ENCODE measurements at regions not wholly inside any gene's neighbourhood (a gene's known extent, or its start where the extent isn't known, plus 50 kb on each side); places are given as distances from the start of the nearest gene placed in this dataset.

DNA sequence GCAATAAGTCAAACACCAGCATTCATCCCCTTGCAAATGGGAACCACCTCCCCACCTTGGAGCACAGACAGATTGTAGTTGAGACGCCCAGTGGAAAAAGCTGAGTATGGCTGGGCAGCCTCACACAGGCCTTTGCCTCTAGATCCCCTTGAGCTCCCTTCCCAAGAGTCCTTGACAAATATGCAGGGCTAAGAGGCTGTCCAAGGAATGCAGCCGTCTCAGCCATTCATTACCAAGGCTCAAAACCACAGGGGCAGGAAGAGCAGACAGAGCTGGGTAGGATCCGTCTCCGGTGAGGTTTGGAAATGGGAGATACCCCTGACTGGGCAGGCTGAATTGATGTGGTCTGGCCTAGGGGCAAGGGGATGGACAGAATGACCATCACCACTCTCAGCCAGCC lies 557.1 kb downstream of the TNS1 start:
- no peak for TF ChIP-seq ZFX (IDR thresholded peaks at IDR 0.05; ENCODE audit: borderline replicate concordance)
- TF ChIP-seq, protein P1, sequence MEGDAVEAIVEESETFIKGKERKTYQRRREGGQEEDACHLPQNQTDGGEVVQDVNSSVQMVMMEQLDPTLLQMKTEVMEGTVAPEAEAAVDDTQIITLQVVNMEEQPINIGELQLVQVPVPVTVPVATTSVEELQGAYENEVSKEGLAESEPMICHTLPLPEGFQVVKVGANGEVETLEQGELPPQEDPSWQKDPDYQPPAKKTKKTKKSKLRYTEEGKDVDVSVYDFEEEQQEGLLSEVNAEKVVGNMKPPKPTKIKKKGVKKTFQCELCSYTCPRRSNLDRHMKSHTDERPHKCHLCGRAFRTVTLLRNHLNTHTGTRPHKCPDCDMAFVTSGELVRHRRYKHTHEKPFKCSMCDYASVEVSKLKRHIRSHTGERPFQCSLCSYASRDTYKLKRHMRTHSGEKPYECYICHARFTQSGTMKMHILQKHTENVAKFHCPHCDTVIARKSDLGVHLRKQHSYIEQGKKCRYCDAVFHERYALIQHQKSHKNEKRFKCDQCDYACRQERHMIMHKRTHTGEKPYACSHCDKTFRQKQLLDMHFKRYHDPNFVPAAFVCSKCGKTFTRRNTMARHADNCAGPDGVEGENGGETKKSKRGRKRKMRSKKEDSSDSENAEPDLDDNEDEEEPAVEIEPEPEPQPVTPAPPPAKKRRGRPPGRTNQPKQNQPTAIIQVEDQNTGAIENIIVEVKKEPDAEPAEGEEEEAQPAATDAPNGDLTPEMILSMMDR (IDR thresholded peaks at IDR 0.05) = no peak
- no peak overlapping the region for H3K27ac ChIP-seq

DNA sequence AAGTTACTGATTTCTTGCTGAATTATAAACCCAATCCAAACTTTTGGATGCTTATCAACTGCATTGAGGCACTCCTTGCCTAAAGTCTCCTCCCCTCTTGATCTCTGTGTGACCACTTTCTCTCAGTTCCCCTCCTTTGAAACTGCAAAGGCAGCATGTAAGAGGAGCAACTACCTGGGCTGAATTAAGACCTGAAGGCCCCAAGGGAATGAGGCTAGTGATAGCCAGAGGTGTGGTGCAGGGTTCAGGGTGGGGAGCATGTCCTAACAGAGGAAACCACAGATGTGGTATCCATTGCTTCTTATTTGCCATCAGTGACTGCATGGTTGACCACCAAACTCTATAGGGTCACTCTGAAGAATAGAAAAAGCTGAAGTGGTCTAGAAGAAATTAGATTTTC lies 557.9 kb downstream of the TNS1 start:
- no peak overlapping the region for H3K27ac ChIP-seq
- TF ChIP-seq, protein P1 (IDR thresholded peaks at IDR 0.05) = no peak
- no peak for TF ChIP-seq ZFX (IDR thresholded peaks at IDR 0.05; ENCODE audit: borderline replicate concordance)

DNA sequence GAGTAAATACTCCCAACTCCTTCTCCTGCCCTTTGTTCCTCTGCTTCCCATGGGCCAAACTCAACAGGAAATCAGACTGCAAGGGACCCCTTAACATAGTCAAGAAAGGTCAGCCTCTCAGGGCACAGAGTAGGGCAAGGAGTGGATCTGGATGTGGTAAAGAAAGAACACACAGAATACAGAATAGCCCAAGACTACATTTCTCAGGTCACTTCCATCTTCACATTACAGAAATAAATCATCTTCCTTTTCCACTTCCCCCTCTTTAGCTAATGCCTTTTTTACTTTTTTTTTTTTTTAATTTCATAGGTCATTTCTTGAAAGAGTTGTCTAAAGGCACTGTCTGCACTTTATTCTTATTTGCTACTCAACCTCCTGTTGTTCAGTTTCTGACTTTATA lies 558.3 kb downstream of the TNS1 start:
- no peak for TF ChIP-seq ZFX (IDR thresholded peaks at IDR 0.05; ENCODE audit: borderline replicate concordance)
- TF ChIP-seq, protein P1 (IDR thresholded peaks at IDR 0.05) = no peak

DNA sequence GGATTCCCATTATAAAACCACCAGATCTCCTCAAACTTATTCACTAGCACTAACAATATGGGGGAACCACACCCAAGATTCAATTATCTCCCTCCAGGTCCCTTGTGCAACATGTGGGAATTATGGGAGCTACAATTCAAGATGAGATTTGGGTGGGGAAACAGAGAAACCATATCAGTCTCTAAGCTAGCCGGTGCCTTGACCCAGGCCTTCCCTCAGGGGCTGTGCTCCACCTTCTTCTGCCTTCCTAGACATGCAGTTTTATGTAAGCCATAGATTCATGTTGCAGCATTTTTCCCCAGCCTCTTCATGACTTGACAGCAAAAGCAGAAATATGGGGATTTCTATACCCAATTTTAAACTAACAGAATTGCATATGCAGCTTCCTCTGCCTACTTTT lies 559.2 kb downstream of the TNS1 start:
- H3K27ac ChIP-seq = no peak overlapping the region
- TF ChIP-seq, protein P1 (IDR thresholded peaks at IDR 0.05) = no peak
- TF ChIP-seq ZFX (IDR thresholded peaks at IDR 0.05; ENCODE audit: borderline replicate concordance) = no peak

More for the DNA sequence above, 558.3 kb downstream of the TNS1 start:
- H3K27ac ChIP-seq = no peak overlapping the region

DNA sequence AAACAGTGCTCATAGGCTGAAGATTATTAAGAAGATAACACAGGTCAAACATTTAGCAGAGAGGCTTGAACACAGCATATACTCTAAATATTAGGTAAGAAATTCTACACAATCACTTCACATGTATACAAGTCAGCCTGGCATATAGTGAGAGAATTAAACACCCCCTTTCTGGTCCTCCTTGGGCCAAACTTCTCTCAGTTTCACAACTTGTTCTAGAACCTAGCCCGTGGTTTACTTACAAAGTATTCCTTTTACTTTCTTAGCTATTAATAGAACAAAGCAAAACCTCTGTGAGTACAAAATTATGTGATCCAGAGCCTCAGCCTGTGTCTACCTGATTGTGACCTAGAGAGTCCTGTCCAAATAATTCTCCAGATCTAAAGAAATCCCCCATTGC lies 562.8 kb downstream of the TNS1 start:
- TF ChIP-seq, protein P1 (IDR thresholded peaks at IDR 0.05) = no peak
- TF ChIP-seq ZFX (IDR thresholded peaks at IDR 0.05; ENCODE audit: borderline replicate concordance) = no peak
- H3K27ac ChIP-seq = no peak overlapping the region

DNA sequence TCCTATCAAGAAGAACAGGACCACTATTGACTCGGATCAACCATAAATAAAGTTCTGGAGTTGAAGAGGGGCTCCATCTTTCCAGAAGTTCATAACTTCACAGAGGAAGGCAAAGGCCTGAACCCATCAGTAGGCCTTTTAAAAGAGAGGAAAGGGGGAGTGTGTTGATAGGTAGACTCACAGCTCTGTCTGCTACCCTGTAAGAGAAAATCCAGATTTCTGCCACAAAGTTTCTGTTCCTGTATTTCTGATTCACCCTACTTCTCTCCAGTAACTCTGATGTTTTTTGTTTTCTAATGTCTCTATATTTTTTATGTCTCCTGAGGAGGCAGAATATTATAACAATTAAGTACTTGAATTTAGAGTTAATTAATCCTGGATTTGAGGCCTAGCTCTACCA lies 564.0 kb downstream of the TNS1 start:
- no peak overlapping the region for H3K27ac ChIP-seq
- TF ChIP-seq, protein P1 (IDR thresholded peaks at IDR 0.05) = no peak
- no peak for TF ChIP-seq ZFX (IDR thresholded peaks at IDR 0.05; ENCODE audit: borderline replicate concordance)

DNA sequence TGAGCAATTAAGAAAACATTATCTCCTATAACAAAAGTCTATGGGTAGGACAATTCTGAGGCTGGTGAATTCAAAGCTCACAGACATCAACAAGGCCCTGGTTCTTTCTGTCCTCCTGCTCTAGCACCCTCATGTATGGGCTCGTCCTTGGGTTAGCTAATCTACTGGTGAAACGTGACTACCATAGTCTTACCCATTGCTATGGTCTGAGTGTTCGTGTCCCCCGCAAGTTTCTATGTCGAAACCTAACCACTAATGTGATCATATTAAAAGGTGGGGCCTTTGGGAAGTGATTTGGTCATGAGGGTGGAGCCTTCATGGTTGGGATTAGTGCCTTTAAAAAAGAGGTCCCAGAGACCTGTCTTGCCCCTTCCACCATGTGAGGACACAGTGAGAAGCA lies 564.7 kb downstream of the TNS1 start:
- H3K27ac ChIP-seq = no peak overlapping the region
- no peak for TF ChIP-seq ZFX (IDR thresholded peaks at IDR 0.05; ENCODE audit: borderline replicate concordance)
- TF ChIP-seq, protein P1 (IDR thresholded peaks at IDR 0.05) = no peak
